Tibial nerve (tissue), 4 donors: ENCODE measurements at regions not wholly inside any gene's neighbourhood (a gene's known extent, or its start where the extent isn't known, plus 50 kb on each side); places are given as distances from the start of the nearest gene placed in this dataset.

Experiments used
- DNase-seq, 2 donors: peaks; one replicate each; pipeline ENCODE4 v3.0.0-alpha.2; 2019; ENCODE audit warnings: low spot score in 2 of 2
- H3K27ac ChIP-seq, 4 donors: fragments of 200-600 bp; sonication (generic) in 3 of 4; one replicate each; pipeline ENCODE4 v1.5.1; 2017 to 2019; ENCODE audit warnings: mild to moderate bottlenecking in 1 of 4
- H3K27me3 ChIP-seq, 2 donors: fragments of 200-600 bp; sonication (generic) in 1 of 2; one replicate each; pipeline versions ENCODE4 v1.5.1 to v1.6.0; 2017 to 2019
- H3K36me3 ChIP-seq, 3 donors: fragments of 200-600 bp; sonication (generic); one replicate each; pipeline ENCODE4 v1.5.1; 2018 to 2019
- H3K4me1 ChIP-seq, 4 donors: fragments of 200-600 bp; sonication (generic) in 3 of 4; one replicate each; pipeline ENCODE4 v1.5.1; 2017 to 2019
- H3K4me3 ChIP-seq, 4 donors: fragments of 200-600 bp; sonication (generic) in 3 of 4; one replicate each; pipeline ENCODE4 v1.5.1; 2017 to 2019; ENCODE audit warnings: mild to moderate bottlenecking in 1 of 4, moderate library complexity in 1 of 4
- H3K9me3 ChIP-seq, 4 donors: fragments of 200-600 bp; sonication (generic) in 3 of 4; one replicate each; pipeline ENCODE4 v1.5.1; 2017 to 2019
- EP300 ChIP-seq, 2 donors: sonication (generic); formaldehyde crosslinking; IDR thresholded peaks; one replicate each; pipeline ENCODE4 v1.6.1; 2017; ENCODE audit warnings: antibody characterized with exemption in 2 of 2, mild to moderate bottlenecking in 1 of 2
- POLR2A ChIP-seq, 2 donors: fragments of 450-650 bp; IDR thresholded peaks; one replicate each; pipeline ENCODE4 v1.6.1; 2017; ENCODE audit warnings: antibody characterized with exemption in 2 of 2, mild to moderate bottlenecking in 2 of 2, moderate library complexity in 2 of 2
- WGBS, 2 donors: methylation state at CpG; one replicate each; pipeline ENCODE4 v1.1.5; 2018; 5-methylcytosine and 5-hydroxymethylcytosine counted together
- TF ChIP-seq, protein P1 (sequence below), 5 experiments: fragments of 200-600 bp in 3 of 5; fragments of 450-650 bp in 2 of 5; sonication (generic) in 3 of 5; IDR thresholded peaks; one replicate each; pipeline ENCODE4 v1.5.1; 2016 to 2019; ENCODE audit warnings: antibody characterized with exemption in 5 of 5, mild to moderate bottlenecking in 3 of 5, moderate library complexity in 2 of 5

DNA sequence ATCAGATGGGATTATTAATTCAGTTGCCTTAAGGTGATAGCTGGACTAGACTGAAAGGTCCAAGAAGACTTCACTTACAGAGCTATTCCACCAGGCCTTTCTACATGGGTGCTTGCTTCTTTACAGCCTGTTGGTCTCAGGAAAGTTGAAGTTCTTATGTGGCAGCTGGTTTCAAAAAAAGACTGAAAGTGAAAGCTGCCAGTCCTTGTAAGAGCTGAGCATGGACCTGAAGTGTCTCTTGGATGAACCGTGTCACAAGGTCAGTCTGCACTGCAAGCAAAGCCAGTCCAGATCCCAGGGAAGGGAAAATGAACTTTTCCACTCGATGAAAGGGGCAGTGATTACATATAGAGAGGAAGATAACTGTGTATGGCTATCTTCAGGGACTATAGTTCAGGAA, 201.5 kb upstream of the LUZP2 start:
- H3K27me3 ChIP-seq: no peaks in the 10 kb centered on the region
- 49 to 60% methylated on average over 2 of the region's 2 CpGs for WGBS, 2 donors
- H3K4me1 ChIP-seq: no peaks in the 10 kb centered on the region
- DNase-seq: no peak
- H3K36me3 ChIP-seq: no peaks in the 10 kb centered on the region
- H3K27ac ChIP-seq: no peak overlapping the region
- no peak overlapping the region for H3K4me3 ChIP-seq
- no peak for TF ChIP-seq EP300 (IDR thresholded peaks at IDR 0.05)
- TF ChIP-seq, protein P1, sequence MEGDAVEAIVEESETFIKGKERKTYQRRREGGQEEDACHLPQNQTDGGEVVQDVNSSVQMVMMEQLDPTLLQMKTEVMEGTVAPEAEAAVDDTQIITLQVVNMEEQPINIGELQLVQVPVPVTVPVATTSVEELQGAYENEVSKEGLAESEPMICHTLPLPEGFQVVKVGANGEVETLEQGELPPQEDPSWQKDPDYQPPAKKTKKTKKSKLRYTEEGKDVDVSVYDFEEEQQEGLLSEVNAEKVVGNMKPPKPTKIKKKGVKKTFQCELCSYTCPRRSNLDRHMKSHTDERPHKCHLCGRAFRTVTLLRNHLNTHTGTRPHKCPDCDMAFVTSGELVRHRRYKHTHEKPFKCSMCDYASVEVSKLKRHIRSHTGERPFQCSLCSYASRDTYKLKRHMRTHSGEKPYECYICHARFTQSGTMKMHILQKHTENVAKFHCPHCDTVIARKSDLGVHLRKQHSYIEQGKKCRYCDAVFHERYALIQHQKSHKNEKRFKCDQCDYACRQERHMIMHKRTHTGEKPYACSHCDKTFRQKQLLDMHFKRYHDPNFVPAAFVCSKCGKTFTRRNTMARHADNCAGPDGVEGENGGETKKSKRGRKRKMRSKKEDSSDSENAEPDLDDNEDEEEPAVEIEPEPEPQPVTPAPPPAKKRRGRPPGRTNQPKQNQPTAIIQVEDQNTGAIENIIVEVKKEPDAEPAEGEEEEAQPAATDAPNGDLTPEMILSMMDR (IDR thresholded peaks at IDR 0.05): no peak
- no peak for TF ChIP-seq POLR2A (IDR thresholded peaks at IDR 0.05)
- H3K9me3 ChIP-seq: no peaks in the 10 kb centered on the region

DNA sequence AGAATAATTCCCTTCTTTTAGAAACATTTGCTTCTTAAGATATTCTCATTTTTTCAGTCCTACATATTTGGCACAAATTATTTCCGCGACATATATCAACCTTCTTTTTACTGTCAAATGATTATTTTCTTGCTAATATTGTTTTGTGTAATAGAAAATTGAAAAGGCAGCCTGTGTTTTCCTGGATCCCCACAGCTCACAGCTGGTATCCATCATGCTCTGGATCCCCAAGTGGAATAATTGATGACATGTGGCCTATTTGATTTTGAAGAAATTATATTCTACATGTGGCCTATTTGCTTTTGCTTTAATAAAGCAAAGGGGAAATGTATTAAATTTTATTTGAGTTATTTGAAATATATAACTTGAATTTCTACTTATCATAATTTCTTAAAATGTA, 199.4 kb upstream of the LUZP2 start:
- Histone ChIP-seq H3K27ac (no peak overlapping the region), H3K27me3 (no peaks in the 10 kb centered on the region), H3K36me3 (no peaks in the 10 kb centered on the region), H3K9me3 (no peaks in the 10 kb centered on the region), H3K4me1 (no peaks in the 10 kb centered on the region), H3K4me3 (no peak overlapping the region)
- TF ChIP-seq EP300 (IDR thresholded peaks at IDR 0.05) (no peak), POLR2A (IDR thresholded peaks at IDR 0.05) (no peak)
- TF ChIP-seq, protein P1 (IDR thresholded peaks at IDR 0.05): no peak
- DNase-seq: no peak
- WGBS, 2 donors: 79 to 90% methylated on average over 2 of the region's 2 CpGs

DNA sequence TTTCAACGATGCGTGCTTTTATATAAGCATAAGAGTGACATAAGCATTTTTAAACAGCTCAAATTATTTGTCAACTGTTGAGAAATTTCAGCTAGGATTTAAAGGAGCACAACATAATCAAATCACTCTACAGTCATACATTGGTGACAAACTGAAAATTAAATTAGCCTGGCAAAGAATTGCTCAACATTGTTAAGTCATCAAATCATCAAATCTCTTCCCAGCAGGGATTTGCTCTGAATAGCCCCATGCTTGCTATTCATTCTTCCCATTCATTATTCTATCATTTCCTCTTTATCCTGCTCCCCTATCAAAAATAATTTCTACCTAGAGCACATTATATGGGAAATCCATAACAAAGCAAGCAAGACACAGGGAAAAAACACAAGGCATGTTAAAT, 198.7 kb upstream of the LUZP2 start:
- no peak overlapping the region for H3K27ac ChIP-seq
- H3K36me3 ChIP-seq: no peaks in the 10 kb centered on the region
- H3K4me1 ChIP-seq: no peaks in the 10 kb centered on the region
- no peaks in the 10 kb centered on the region for H3K9me3 ChIP-seq
- H3K4me3 ChIP-seq: no peak overlapping the region
- no peak for DNase-seq
- no peak for TF ChIP-seq EP300 (IDR thresholded peaks at IDR 0.05)
- TF ChIP-seq, protein P1 (IDR thresholded peaks at IDR 0.05): no peak
- TF ChIP-seq POLR2A (IDR thresholded peaks at IDR 0.05): no peak
- WGBS, 2 donors: 48 to 71% methylated on average over 2 of the region's 2 CpGs
- H3K27me3 ChIP-seq: no peaks in the 10 kb centered on the region

DNA sequence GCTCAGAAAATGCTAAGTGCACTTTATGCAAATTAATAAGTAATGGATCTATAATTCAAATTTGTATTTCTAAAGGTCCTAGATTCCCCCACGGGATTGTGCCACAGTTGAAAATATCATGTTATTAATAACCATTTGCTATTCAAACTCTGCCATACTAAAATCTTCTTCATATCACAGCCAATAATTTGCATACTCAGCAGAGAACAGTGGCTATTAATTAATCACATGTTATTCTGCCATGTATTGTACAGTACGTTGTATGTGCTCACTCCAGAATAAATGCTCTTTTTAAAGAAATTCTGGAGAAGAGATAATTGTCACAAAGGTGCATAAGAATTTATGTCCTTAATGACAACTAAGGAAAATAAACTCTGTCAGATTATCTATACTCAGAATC, 184.9 kb upstream of the LUZP2 start:
- Histone ChIP-seq H3K36me3 (no peaks in the 10 kb centered on the region), H3K9me3 (no peaks in the 10 kb centered on the region), H3K27me3 (no peaks in the 10 kb centered on the region), H3K27ac (no peak overlapping the region), H3K4me1 (no peaks in the 10 kb centered on the region), H3K4me3 (no peak overlapping the region)
- TF ChIP-seq, protein P1 (IDR thresholded peaks at IDR 0.05): no peak
- TF ChIP-seq POLR2A (IDR thresholded peaks at IDR 0.05) (no peak), EP300 (IDR thresholded peaks at IDR 0.05) (no peak)
- 78 to 82% methylated on average over 2 of the region's 2 CpGs for WGBS, 2 donors
- no peak for DNase-seq

DNA sequence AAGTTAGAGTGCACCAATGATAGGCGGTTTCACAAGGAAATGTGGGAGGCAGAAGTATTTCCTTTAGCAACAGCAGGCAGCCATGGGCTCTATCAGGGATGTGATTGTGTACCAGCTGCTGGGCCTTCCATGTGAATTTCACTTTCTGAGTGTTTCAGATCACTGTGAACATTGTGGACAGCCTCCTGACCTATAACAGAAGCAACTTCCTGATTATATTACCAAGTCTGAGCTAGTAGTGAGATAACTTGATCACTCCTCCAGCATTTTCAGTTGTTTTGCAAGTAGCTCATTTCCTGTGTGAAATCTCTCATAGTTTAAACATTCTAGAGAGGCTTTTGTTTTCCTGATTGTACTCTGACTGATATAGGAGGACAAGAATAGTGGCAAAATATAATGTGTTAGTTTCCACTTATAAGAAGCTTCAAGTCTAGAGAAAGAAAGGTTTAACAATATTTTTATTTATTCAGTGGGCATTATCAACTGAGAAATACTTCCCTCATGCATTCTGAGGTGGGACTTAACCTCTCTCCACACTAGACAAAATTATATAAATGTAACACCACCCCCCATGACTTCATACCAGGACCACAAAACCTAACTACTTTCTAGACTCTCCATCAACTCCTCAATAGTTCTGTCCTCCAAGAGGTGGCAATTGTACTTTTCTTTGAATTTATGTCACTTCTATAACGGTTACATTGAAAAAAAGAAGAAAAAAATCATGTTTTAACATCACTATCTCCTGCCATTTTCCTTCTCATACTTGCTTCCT, 184.2 kb upstream of the LUZP2 start:
- Histone ChIP-seq H3K9me3 (peaks cover 0 to 3% (median 0%) of the 10 kb centered on the region in 4 donors), H3K4me3 (no peak overlapping the region), H3K4me1 (no peaks in the 10 kb centered on the region), H3K27ac (no peak overlapping the region), H3K27me3 (no peaks in the 10 kb centered on the region), H3K36me3 (no peaks in the 10 kb centered on the region)
- no peak for TF ChIP-seq EP300 (IDR thresholded peaks at IDR 0.05)
- no peak for TF ChIP-seq POLR2A (IDR thresholded peaks at IDR 0.05)
- TF ChIP-seq, protein P1 (IDR thresholded peaks at IDR 0.05): no peak
- no peak for DNase-seq
- WGBS, 2 donors: 88 to 90% methylated on average over 2 of the region's 2 CpGs
